ENCODE measurements at regions not wholly inside any gene's neighbourhood (a gene's known extent, or its start where the extent isn't known, plus 50 kb on each side); places are given as distances from the start of the nearest gene placed in this dataset.

DNA sequence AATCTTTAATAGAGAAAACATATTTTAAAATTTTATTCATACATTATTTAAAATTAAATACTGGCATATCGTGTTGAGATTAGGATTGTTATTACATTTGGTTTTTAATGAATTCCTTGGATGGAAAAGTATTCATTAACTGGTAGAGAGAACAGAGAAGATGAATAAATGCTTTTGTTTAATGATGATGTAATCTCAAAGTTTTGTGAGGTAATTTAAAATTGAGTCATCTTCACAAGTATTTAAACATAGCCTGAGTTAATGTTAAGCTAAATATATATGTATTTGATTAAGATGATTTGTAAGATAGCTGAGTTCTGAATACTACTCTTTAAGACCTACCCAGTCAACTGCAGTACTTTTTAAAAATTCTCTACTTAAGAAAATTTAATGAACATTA is 713.4 kb upstream of the VRK2 start:
- no CpG with 5 or more reads among the region's 1 CpG for WGBS (ENCODE audit: extremely low coverage, insufficient read length, low lambda C conversion rate)
- no peaks in the 10 kb centered on the region for H3K27me3 Mint-ChIP-seq (ENCODE audit: low read depth)
- no peak overlapping the region for H3K4me3 Mint-ChIP-seq

More for the DNA sequence above, 713.4 kb upstream of the VRK2 start:
- no peak overlapping the region for H4K8ac ChIP-seq (replicated peaks; ENCODE audit: insufficient read length, low read depth, low read length)
- H3K9ac ChIP-seq (ENCODE audit: extremely low read depth, insufficient read length, low read length), result no peak overlapping the region
- no peaks in the 10 kb centered on the region for H3K27me3 ChIP-seq (ENCODE audit: insufficient read depth, low read length)
- H3T11ph ChIP-seq (ENCODE audit: low read length), result no peak overlapping the region
- no peak overlapping the region for H3K56ac ChIP-seq (ENCODE audit: insufficient read length, low read depth, low read length)
- no peak overlapping the region for H2BK5ac ChIP-seq (ENCODE audit: insufficient read length, low read length)
- H3K79me1 ChIP-seq (ENCODE audit: insufficient read depth, low read depth, low read length, poor library complexity, severe bottlenecking), result no peaks in the 10 kb centered on the region
- H3K4ac ChIP-seq (ENCODE audit: low read depth, low read length), result no peak overlapping the region
- H2BK12ac ChIP-seq (ENCODE audit: insufficient read length, low read depth, low read length), result no peak overlapping the region
- H4K91ac ChIP-seq (ENCODE audit: insufficient read length, low read depth, low read length), result no peak overlapping the region
- no peaks in the 10 kb centered on the region; a peak in 2 of 5 replicates for H3K9me3 Mint-ChIP-seq
- no peak for DNase-seq
- no peak overlapping the region for H3K4me2 ChIP-seq (ENCODE audit: insufficient read depth, insufficient read length, low read length)
- no peak overlapping the region for H2BK20ac ChIP-seq (ENCODE audit: low read depth, low read length, poor library complexity, severe bottlenecking)
- H2AK5ac ChIP-seq (ENCODE audit: insufficient read length, low read length), result no peak overlapping the region
- H3K23me2 ChIP-seq (ENCODE audit: insufficient read length, low read depth, low read length, poor library complexity, severe bottlenecking), result no peaks in the 10 kb centered on the region
- H3K27ac Mint-ChIP-seq, result no peak overlapping the region
- H3K14ac ChIP-seq (ENCODE audit: insufficient read depth, low read length), result no peak overlapping the region
- no peak overlapping the region for H2AFZ ChIP-seq (ENCODE audit: low read length)
- no peaks in the 10 kb centered on the region for H3K79me2 ChIP-seq (ENCODE audit: insufficient read depth, low read length)
- H3K9me3 ChIP-seq (ENCODE audit: control insufficient read depth, low read depth, low read length), result no peaks in the 10 kb centered on the region
- no peak overlapping the region for H3K18ac ChIP-seq (ENCODE audit: insufficient read length, low read depth, low read length)
- H3K23ac ChIP-seq (ENCODE audit: insufficient read length, low read depth, low read length), result no peak overlapping the region
- no peak overlapping the region for H4K5ac ChIP-seq (ENCODE audit: insufficient read length, low read depth, low read length)
- H2BK15ac ChIP-seq (ENCODE audit: low read depth, low read length), result no peak overlapping the region
- H3K36me3 Mint-ChIP-seq (ENCODE audit: insufficient read depth in 1 of 3, low read depth in 3 of 3), result no peaks in the 10 kb centered on the region
- no peaks in the 10 kb centered on the region for H3K4me1 ChIP-seq (ENCODE audit: insufficient read depth, low read length)
- H3K4me1 Mint-ChIP-seq, result no peaks in the 10 kb centered on the region
- no peak for TF ChIP-seq CTCF (conservative IDR thresholded peaks at IDR 0.05)
- H4K20me1 ChIP-seq (ENCODE audit: control insufficient read depth, insufficient read depth, insufficient read length), result no peaks in the 10 kb centered on the region
- H3K27ac ChIP-seq (ENCODE audit: insufficient read length, low read depth, low read length), result no peak overlapping the region
- no peak overlapping the region for H2BK120ac ChIP-seq (ENCODE audit: low read depth, low read length, poor library complexity, severe bottlenecking)

All from H9 (cell line).